Large intestine (tissue), 3 donors: ENCODE measurements at regions not wholly inside any gene's neighbourhood (a gene's known extent, or its start where the extent isn't known, plus 50 kb on each side); places are given as distances from the start of the nearest gene placed in this dataset.

Experiments used
- DNase-seq, 2 donors: peaks; one replicate each; pipeline versions ENCODE4 v3.0.0 to v3.0.0-alpha.2; 2013
- H3K27ac ChIP-seq: one replicate; pipeline ENCODE4 v1.5.1; 2013; ENCODE audit warnings: low read length
- H3K27me3 ChIP-seq: 2 replicates; pipeline ENCODE4 v1.6.1; 2013; ENCODE audit warnings: low read length; ENCODE audit not compliant: control insufficient read depth, insufficient read depth
- H3K36me3 ChIP-seq: 2 replicates; pipeline ENCODE4 v1.6.1; 2013; ENCODE audit warnings: low read length; ENCODE audit not compliant: control insufficient read depth, insufficient read depth
- H3K4me1 ChIP-seq: one replicate; pipeline ENCODE4 v1.6.1; 2013; ENCODE audit warnings: low read length; ENCODE audit not compliant: control insufficient read depth, insufficient read depth
- H3K4me3 ChIP-seq: one replicate; pipeline ENCODE4 v1.5.1; 2013; ENCODE audit warnings: low read length
- H3K9me3 ChIP-seq: one replicate; pipeline ENCODE4 v1.6.1; 2013; ENCODE audit warnings: mild to moderate bottlenecking, low read depth, low read length, moderate library complexity; ENCODE audit not compliant: control insufficient read depth
- WGBS: methylation state at CpG from one replicate; pipeline ENCODE4 v1.1.5; 2013; ENCODE audit warnings: low lambda C conversion rate; ENCODE audit not compliant: insufficient coverage; 5-methylcytosine and 5-hydroxymethylcytosine counted together

GRCh38 chr2:219830353-219830738, 202.9 kb downstream of the SLC4A3 start:
- no peak overlapping the region for H3K4me3 ChIP-seq
- no peaks in the 10 kb centered on the region for H3K9me3 ChIP-seq
- no peaks in the 10 kb centered on the region for H3K4me1 ChIP-seq
- WGBS = no CpG with 5 or more reads among the region's 5 CpGs
- no peak overlapping the region for H3K27ac ChIP-seq
- no peaks in the 10 kb centered on the region for H3K27me3 ChIP-seq
- no peaks in the 10 kb centered on the region for H3K36me3 ChIP-seq
- no peak for DNase-seq

GRCh38 chr2:219831957-219832356, 204.5 kb downstream of the SLC4A3 start:
- Histone ChIP-seq H3K9me3 (no peaks in the 10 kb centered on the region), H3K27me3 (no peaks in the 10 kb centered on the region), H3K4me3 (no peak overlapping the region), H3K4me1 (no peaks in the 10 kb centered on the region), H3K36me3 (no peaks in the 10 kb centered on the region), H3K27ac (no peak overlapping the region)
- DNase-seq = no peak
- WGBS = no CpG with 5 or more reads among the region's 2 CpGs

GRCh38 chr2:219832904-219833303, 205.5 kb downstream of the SLC4A3 start:
- no peaks in the 10 kb centered on the region for H3K9me3 ChIP-seq
- H3K27ac ChIP-seq = no peak overlapping the region
- no peaks in the 10 kb centered on the region for H3K36me3 ChIP-seq
- no peaks in the 10 kb centered on the region for H3K27me3 ChIP-seq
- H3K4me3 ChIP-seq = no peak overlapping the region
- WGBS = no CpG with 5 or more reads among the region's 1 CpG
- DNase-seq = no peak
- no peaks in the 10 kb centered on the region for H3K4me1 ChIP-seq

GRCh38 chr2:219835493-219835892, 208.1 kb downstream of the SLC4A3 start:
- Histone ChIP-seq H3K4me1 (no peaks in the 10 kb centered on the region), H3K27me3 (no peaks in the 10 kb centered on the region), H3K9me3 (no peaks in the 10 kb centered on the region), H3K4me3 (no peak overlapping the region), H3K27ac (no peak overlapping the region), H3K36me3 (no peaks in the 10 kb centered on the region)
- 100% methylated on average over 1 of the region's 3 CpGs for WGBS
- no peak for DNase-seq

- no peaks in the 10 kb centered on the region for H3K36me3 ChIP-seq
- DNase-seq = no peak
- 50% methylated on average over 1 of the region's 4 CpGs for WGBS
These were observed 209.3 kb downstream of the SLC4A3 start for GRCh38 chr2:219836647-219837177.

GRCh38 chr2:219844401-219845091, 217.1 kb downstream of the SLC4A3 start:
- no peaks in the 10 kb centered on the region for H3K4me1 ChIP-seq
- H3K4me3 ChIP-seq = no peak overlapping the region
- no peak for DNase-seq
- no CpG with 5 or more reads among the region's 7 CpGs for WGBS
- H3K27ac ChIP-seq = no peak overlapping the region
- no peaks in the 10 kb centered on the region for H3K9me3 ChIP-seq
- H3K36me3 ChIP-seq = no peaks in the 10 kb centered on the region
- peaks cover 3% of the 10 kb centered on the region for H3K27me3 ChIP-seq

More at GRCh38 chr2:219836647-219837177, 209.3 kb downstream of the SLC4A3 start:
- Histone ChIP-seq H3K27ac (no peak overlapping the region), H3K4me3 (no peak overlapping the region), H3K4me1 (no peaks in the 10 kb centered on the region), H3K9me3 (no peaks in the 10 kb centered on the region), H3K27me3 (no peaks in the 10 kb centered on the region)

GRCh38 chr2:219848882-219849281, 221.5 kb downstream of the SLC4A3 start:
- H3K4me3 ChIP-seq = no peak overlapping the region
- DNase-seq = no peak
- peaks cover 5% of the 10 kb centered on the region for H3K27me3 ChIP-seq
- no peak overlapping the region for H3K27ac ChIP-seq
- H3K9me3 ChIP-seq = no peaks in the 10 kb centered on the region
- H3K4me1 ChIP-seq = no peaks in the 10 kb centered on the region
- no peaks in the 10 kb centered on the region for H3K36me3 ChIP-seq
- WGBS = no CpG with 5 or more reads among the region's 3 CpGs

- DNase-seq = no peak
- no peak overlapping the region for H3K27ac ChIP-seq
- H3K4me3 ChIP-seq = no peak overlapping the region
- peaks cover 2% of the 10 kb centered on the region for H3K27me3 ChIP-seq
- no peaks in the 10 kb centered on the region for H3K9me3 ChIP-seq
- H3K4me1 ChIP-seq = no peaks in the 10 kb centered on the region
- H3K36me3 ChIP-seq = no peaks in the 10 kb centered on the region
- WGBS = no CpG with 5 or more reads among the region's 6 CpGs
These were observed 223.7 kb downstream of the SLC4A3 start for GRCh38 chr2:219851169-219851568.

- no peak overlapping the region for H3K27ac ChIP-seq
- no peaks in the 10 kb centered on the region for H3K4me1 ChIP-seq
- no peak for DNase-seq
- no peaks in the 10 kb centered on the region for H3K9me3 ChIP-seq
- H3K4me3 ChIP-seq = no peak overlapping the region
- H3K36me3 ChIP-seq = no peaks in the 10 kb centered on the region
- WGBS = no CpG with 5 or more reads among the region's 22 CpGs
- peaks cover 2% of the 10 kb centered on the region for H3K27me3 ChIP-seq
These were observed 224.5 kb downstream of the SLC4A3 start for GRCh38 chr2:219851801-219852481.

GRCh38 chr2:219852626-219853025, 225.2 kb downstream of the SLC4A3 start:
- Histone ChIP-seq H3K36me3 (no peaks in the 10 kb centered on the region), H3K4me3 (no peak overlapping the region), H3K4me1 (no peaks in the 10 kb centered on the region), H3K9me3 (no peaks in the 10 kb centered on the region), H3K27ac (no peak overlapping the region), H3K27me3 (peaks cover 2% of the 10 kb centered on the region)
- DNase-seq = no peak
- 96% methylated on average over 4 of the region's 12 CpGs for WGBS
